GM12875 (cell line): ENCODE measurements at regions not wholly inside any gene's neighbourhood (a gene's known extent, or its start where the extent isn't known, plus 50 kb on each side); places are given as distances from the start of the nearest gene placed in this dataset.
A peak's percentile ranks its signal among the peaks of the same experiment; 100 is the strongest.

Experiments used
- H3K4me3 ChIP-seq: one replicate; pipeline ENCODE4 v1.5.1; 2011; ENCODE audit warnings: low read depth, low read length, control low read depth
- TF ChIP-seq, protein P1 (sequence below): IDR thresholded peaks from 2 replicates; pipeline ENCODE4 v1.5.1; 2011; ENCODE audit warnings: low read depth, mild to moderate bottlenecking, control low read depth, inconsistent platforms, low read length, moderate library complexity, borderline replicate concordance; ENCODE audit not compliant: insufficient read depth

DNA sequence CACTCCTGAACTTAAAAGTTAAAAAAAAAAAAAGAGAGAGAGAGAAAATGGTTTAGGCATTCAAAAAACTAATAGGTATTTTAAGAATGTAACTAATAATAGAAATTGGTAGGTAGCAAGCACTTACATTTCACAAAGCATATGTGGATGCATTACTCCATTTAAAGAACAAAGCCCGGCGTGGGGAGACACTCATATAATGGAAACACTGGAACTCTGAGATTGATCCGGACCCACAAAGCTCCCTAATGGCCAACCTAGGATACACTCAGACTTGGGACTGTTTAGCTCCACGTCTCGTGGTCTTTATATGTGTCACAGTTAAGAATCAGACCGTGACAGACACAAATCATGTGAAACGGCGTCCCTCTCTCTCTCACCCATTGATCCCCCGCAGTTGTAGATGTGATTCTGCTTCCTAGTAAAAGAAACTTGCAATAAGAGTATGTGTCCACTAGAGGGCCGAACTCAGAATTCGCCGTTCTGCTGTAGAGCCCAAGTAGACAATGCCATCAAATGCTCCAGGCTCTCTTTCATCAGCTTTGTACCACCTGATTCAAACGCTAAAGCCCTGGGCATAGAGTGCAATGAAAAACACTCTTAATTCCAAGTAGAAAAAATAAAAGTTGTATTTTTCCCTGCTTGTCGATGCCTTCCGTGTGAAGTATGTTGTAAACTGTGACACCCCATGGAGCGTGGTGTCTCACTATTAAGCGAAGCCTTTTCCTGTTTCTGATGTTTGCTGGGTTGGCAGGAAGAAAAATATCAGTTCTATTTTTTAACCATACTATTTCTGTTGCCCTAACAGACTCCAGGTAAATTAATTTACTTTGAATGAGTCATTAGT is 429.0 kb upstream of the MTPN start:
- TF ChIP-seq, protein P1, sequence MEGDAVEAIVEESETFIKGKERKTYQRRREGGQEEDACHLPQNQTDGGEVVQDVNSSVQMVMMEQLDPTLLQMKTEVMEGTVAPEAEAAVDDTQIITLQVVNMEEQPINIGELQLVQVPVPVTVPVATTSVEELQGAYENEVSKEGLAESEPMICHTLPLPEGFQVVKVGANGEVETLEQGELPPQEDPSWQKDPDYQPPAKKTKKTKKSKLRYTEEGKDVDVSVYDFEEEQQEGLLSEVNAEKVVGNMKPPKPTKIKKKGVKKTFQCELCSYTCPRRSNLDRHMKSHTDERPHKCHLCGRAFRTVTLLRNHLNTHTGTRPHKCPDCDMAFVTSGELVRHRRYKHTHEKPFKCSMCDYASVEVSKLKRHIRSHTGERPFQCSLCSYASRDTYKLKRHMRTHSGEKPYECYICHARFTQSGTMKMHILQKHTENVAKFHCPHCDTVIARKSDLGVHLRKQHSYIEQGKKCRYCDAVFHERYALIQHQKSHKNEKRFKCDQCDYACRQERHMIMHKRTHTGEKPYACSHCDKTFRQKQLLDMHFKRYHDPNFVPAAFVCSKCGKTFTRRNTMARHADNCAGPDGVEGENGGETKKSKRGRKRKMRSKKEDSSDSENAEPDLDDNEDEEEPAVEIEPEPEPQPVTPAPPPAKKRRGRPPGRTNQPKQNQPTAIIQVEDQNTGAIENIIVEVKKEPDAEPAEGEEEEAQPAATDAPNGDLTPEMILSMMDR, result peak; percentile 78
- H3K4me3 ChIP-seq, result no peak overlapping the region

DNA sequence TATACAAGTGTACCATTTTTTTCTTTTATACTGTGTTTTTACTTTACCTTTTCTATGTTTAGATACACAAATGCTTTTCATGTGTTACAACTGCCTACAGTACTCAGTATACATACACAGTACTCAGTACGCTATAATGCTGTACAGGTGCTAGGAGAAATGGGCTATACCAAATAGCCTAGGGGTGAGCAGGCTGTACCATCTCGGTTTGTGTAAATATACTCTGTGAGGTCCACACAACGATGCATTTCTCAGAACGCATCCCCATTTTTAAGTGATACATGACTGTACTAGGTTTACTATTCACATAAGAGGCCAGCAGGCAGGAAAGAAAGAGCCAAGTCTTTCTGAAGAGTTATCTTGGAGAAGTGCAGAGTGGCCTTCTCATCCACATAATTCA is 426.4 kb upstream of the MTPN start:
- H3K4me3 ChIP-seq, result no peak overlapping the region
- TF ChIP-seq, protein P1, result no peak

DNA sequence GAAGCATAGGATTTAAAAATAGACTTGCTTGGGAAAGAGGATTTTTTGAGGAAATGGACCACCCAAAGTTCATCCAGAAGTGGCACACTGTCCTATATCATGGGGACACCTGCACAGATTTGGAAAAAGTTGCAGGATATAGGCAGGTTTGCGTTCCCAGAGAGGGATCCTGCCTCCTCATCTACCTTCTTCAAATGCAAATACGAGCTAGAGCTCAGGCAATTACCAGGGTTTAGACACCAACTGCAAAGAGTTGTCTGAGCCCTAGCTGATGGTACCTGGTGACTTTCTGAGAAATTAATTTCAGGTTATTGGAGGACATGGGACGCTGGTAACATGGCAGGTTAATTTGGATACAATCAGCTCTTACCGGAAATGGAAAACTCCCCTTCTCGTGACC is 423.7 kb upstream of the MTPN start:
- TF ChIP-seq, protein P1, result no peak
- H3K4me3 ChIP-seq, result no peak overlapping the region

DNA sequence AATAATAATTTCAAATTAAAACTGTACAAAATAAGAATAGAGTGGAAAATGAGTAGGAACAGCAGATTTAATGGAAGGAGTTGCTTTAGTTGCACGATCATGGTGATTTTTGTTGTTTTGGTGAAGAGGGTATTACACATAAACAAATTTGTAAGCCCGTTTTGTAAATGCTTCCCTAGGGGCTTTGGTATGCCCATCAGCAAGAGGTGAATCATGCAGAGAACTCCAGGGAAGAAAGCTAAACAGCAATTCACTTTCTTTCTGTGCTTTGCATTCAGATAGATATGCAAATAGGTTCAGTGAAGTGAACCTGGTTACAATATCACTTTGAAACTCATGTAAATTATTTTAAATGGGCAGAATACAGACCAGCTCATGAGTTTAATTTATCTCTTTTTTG is 422.2 kb upstream of the MTPN start:
- no peak overlapping the region for H3K4me3 ChIP-seq

DNA sequence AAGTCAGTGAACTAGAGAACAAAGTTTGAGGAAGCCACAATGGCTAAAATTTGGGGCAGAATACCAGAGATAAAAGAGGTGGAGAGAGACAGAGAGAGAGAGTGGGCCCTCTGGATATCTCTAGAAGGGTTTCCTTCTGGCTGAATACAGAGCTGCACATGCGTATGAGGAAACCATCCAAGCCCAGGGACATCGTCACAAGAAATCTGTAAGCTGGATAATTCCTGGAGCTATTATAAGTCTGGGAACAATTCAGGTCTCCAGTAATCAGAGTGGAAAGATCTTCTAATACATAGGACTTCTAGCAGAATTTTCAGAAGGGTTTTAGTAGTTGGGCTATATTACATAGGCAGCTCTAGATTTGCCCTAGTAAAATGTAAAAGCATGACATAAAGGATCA is 415.7 kb upstream of the MTPN start:
- TF ChIP-seq, protein P1, result no peak

More for the DNA sequence above, 422.2 kb upstream of the MTPN start:
- TF ChIP-seq, protein P1, result no peak

DNA sequence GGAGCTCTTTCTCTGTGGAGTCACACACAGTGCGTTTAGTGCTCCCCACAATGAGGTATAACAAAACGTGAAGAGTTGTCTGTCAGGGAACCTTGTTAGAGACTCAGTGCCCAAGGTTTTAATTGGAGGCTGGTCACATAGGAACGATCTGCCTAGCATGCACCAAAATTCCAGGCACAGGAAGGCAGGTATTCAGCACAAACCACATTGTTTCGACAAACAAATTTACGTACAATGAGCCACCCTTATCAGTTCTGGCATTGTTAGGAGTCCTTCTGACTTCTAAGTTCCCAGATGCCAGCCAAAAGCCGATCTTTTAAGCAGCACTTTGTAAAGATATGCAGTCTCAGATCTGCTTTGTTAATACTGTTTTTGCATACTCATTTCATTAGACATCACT is 414.2 kb upstream of the MTPN start:
- H3K4me3 ChIP-seq, result no peak overlapping the region

More for the DNA sequence above, 415.7 kb upstream of the MTPN start:
- H3K4me3 ChIP-seq, result no peak overlapping the region

More for the DNA sequence above, 414.2 kb upstream of the MTPN start:
- TF ChIP-seq, protein P1, result no peak
